GM12878 (cell line): ENCODE measurements at regions not wholly inside any gene's neighbourhood (a gene's known extent, or its start where the extent isn't known, plus 50 kb on each side); places are given as distances from the start of the nearest gene placed in this dataset.

Source experiments
- ATAC-seq: fragments of 200-7000 bp; cut with Tn5 transposase; 3 replicates; pipeline ENCODE4 v1.9.1; 2020; ENCODE audit warnings: mild to moderate bottlenecking, moderate library complexity
- BruUV-seq: library from RNA; stranded (reverse); fragments of 400-500 nt; replicated peaks from 2 replicates; lab custom pipeline; 2021; lab: Mats Ljungman, UMichigan
- CTCF ChIA-PET: fragments of 300-600 bp; sonication (Branson Sonifier 250); formaldehyde crosslinking; extraction: SDS; loops from one replicate; lab custom pipeline; 2021; ENCODE audit warnings: inconsistent platforms; lab: Yijun Ruan, JAX
- POLR2A ChIA-PET: fragments of 350-600 bp; formaldehyde crosslinking; extraction: SDS; loops from one replicate; lab custom pipeline; 2021; ENCODE audit warnings: inconsistent platforms; lab: Charles Lee
- RAD21 ChIA-PET: fragments of 300-600 bp; sonication (Branson Sonifier 250); formaldehyde crosslinking; loops from one replicate; lab custom pipeline; 2023; ENCODE audit warnings: antibody characterized with exemption; ENCODE audit not compliant: unreplicated experiment; lab: Charles Lee
- SMC1A ChIA-PET: fragments of 300-600 bp; sonication (Branson Sonifier 250); formaldehyde crosslinking; loops from one replicate; lab custom pipeline; 2023; ENCODE audit not compliant: unreplicated experiment, uncharacterized antibody; lab: Charles Lee
- DNase-seq: peaks from one replicate; pipeline ENCODE4 v3.0.0-alpha.2; 2011; ENCODE audit warnings: low read depth, low spot score
- FAIRE-seq: peaks from 3 replicates; lab custom pipeline; 2011; peaks lifted over from hg19 to GRCh38; lab: Jason Lieb, UNC
- H2AFZ ChIP-seq: 2 replicates; pipeline ENCODE4 v1.6.0; 2011; ENCODE audit warnings: low read depth, low read length, control low read depth; ENCODE audit not compliant: control insufficient read depth
- H3K27ac ChIP-seq: 2 replicates; pipeline ENCODE4 v1.5.1; 2011; ENCODE audit warnings: control low read depth; ENCODE audit not compliant: control insufficient read depth, insufficient read depth
- H3K27me3 ChIP-seq, 2 experiments: replicated peaks in 1 of 2; 2 replicates each; pipeline versions ENCODE4 v1.6.0 to v1.6.1; 2011; ENCODE audit warnings: low read length in 1 of 2; ENCODE audit not compliant: control insufficient read depth in 2 of 2, insufficient read depth in 2 of 2
- H3K36me3 ChIP-seq, 2 experiments: 2 replicates each; pipeline ENCODE4 v1.5.1; 2011; ENCODE audit warnings: low read length in 1 of 2; ENCODE audit not compliant: control insufficient read depth in 2 of 2, insufficient read depth in 2 of 2
- H3K4me1 ChIP-seq: 2 replicates; pipeline ENCODE4 v1.6.1; 2011; ENCODE audit warnings: mild to moderate bottlenecking, low read length, moderate library complexity, mixed read lengths; ENCODE audit not compliant: control insufficient read depth, insufficient read depth
- H3K4me2 ChIP-seq: 2 replicates; pipeline ENCODE4 v1.6.0; 2011; ENCODE audit warnings: control low read depth; ENCODE audit not compliant: control insufficient read depth, insufficient read depth
- H3K4me3 ChIP-seq: fragments of 200-600 bp; sonication (generic); 2 replicates; pipeline ENCODE4 v1.5.1; 2016
- H3K79me2 ChIP-seq: 2 replicates; pipeline ENCODE4 v1.6.0; 2011; ENCODE audit warnings: low read length; ENCODE audit not compliant: control insufficient read depth, insufficient read depth
- H3K9ac ChIP-seq: 2 replicates; pipeline ENCODE4 v1.8.0; 2011; ENCODE audit warnings: low read length, control low read depth, mixed read lengths; ENCODE audit not compliant: control insufficient read depth, insufficient read depth
- H3K9me3 ChIP-seq: replicated peaks from 3 replicates; pipeline ENCODE4 v1.5.1; 2011; ENCODE audit warnings: mild to moderate bottlenecking, low read length; ENCODE audit not compliant: control insufficient read depth, insufficient read depth
- H4K20me1 ChIP-seq: 2 replicates; pipeline ENCODE4 v1.6.0; 2011; ENCODE audit not compliant: control insufficient read depth, insufficient read depth
- CBFB ChIP-seq: IDR thresholded peaks from 2 replicates; pipeline ENCODE4 v1.6.1; 2016; ENCODE audit warnings: antibody characterized with exemption, low read depth
- CHD2 ChIP-seq: IDR thresholded peaks from 2 replicates; pipeline ENCODE4 v1.6.1; 2011; ENCODE audit warnings: low read depth, low read length, improper control_type of control experiment, borderline replicate concordance
- IRF4 ChIP-seq: IDR thresholded peaks from 2 replicates; pipeline ENCODE4 v1.6.1; 2011; ENCODE audit warnings: low read depth, low read length
- POU2F2 ChIP-seq: IDR thresholded peaks from 3 replicates; pipeline ENCODE4 v1.6.1; 2011; ENCODE audit warnings: low read depth, mild to moderate bottlenecking, low read length, borderline replicate concordance
- SRF ChIP-seq, 2 experiments: IDR thresholded peaks; 2 replicates each; pipeline ENCODE4 v1.6.1; 2011; ENCODE audit warnings: low read depth in 2 of 2, low read length in 2 of 2, mild to moderate bottlenecking in 1 of 2, moderate library complexity in 1 of 2
- WGBS: methylation state at CpG from one replicate; pipeline ENCODE4 v1.1.6; 2016; ENCODE audit warnings: low lambda C conversion rate; ENCODE audit not compliant: insufficient replicate concordance, insufficient coverage; ENCODE audit errors: missing lambda C conversion rate; 5-methylcytosine and 5-hydroxymethylcytosine counted together
- in situ Hi-C: fragments of 300-500 bp; cut with MboI; formaldehyde crosslinking; loops from 9 replicates; pipeline ENCODE4 v1.14.3; 2018; ENCODE audit warnings: mixed read lengths
- intact Hi-C: fragments of 100-400 bp; cut with micrococcal nuclease; formaldehyde crosslinking; loops from one replicate; pipeline ENCODE4 v1.14.2; 2022; ENCODE audit not compliant: unreplicated experiment
- TF ChIP-seq, protein P1 (sequence below), 3 experiments: IDR thresholded peaks in 2 of 3; conservative IDR thresholded peaks in 1 of 3; 2 replicates each; pipeline ENCODE4 v1.5.1; 2011; ENCODE audit warnings: low read depth in 3 of 3, low read length in 3 of 3, mild to moderate bottlenecking in 3 of 3, control low read depth in 2 of 3, moderate library complexity in 2 of 3, inconsistent platforms in 1 of 3, mixed read lengths in 1 of 3; ENCODE audit not compliant: control insufficient read depth in 2 of 3, insufficient read depth in 1 of 3; ENCODE audit errors: extremely low read depth in 1 of 3
- TF ChIP-seq, protein P2 (sequence below): IDR thresholded peaks from 2 replicates; pipeline ENCODE4 v1.6.1; 2011; ENCODE audit warnings: low read depth, mild to moderate bottlenecking, low read length, moderate library complexity, borderline replicate concordance; ENCODE audit errors: extremely low read depth

DNA sequence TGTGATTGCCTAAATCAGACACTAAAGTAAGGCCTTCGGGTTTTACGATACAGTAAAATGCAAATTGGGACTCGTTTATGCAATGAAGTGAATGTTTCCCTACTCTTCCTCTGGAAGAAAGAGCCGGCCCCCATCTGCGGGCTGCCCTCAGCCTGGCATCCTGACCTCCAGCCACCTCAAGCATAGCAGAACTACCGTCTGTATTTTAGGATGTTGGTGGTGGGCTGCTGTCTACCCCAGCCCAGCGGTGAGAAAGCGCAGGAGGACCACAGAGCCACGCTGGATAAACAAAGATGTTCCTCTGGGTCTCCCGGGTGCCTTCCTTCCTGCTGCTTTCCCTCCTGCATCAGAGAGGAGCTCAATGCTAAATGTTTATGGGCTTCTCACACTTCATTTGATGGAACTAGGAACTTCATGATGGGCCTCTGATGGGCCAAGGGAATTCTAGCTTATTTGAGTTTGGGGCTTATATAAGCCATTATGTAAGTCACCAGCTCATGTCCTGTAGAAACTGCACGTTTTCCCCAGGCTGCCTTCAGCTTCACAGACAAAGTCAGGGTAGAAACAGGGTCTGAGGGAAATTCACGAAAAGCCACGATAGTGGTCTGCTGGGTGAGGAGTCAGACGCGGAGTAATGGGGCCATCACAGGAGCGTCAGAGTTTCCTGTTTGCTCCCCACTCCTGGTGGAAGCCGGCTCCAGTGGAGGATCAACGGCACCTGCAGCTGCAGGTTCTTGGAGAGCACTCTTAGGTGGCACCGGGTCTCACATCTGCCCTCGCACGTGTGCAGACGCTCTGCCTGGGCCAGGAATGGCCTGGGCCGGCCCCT is 287.4 kb downstream of the BRD1 start (continued):
- TF ChIP-seq, protein P1, sequence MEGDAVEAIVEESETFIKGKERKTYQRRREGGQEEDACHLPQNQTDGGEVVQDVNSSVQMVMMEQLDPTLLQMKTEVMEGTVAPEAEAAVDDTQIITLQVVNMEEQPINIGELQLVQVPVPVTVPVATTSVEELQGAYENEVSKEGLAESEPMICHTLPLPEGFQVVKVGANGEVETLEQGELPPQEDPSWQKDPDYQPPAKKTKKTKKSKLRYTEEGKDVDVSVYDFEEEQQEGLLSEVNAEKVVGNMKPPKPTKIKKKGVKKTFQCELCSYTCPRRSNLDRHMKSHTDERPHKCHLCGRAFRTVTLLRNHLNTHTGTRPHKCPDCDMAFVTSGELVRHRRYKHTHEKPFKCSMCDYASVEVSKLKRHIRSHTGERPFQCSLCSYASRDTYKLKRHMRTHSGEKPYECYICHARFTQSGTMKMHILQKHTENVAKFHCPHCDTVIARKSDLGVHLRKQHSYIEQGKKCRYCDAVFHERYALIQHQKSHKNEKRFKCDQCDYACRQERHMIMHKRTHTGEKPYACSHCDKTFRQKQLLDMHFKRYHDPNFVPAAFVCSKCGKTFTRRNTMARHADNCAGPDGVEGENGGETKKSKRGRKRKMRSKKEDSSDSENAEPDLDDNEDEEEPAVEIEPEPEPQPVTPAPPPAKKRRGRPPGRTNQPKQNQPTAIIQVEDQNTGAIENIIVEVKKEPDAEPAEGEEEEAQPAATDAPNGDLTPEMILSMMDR (IDR thresholded peaks at IDR 0.05 in 2 of 3, conservative IDR thresholded peaks at IDR 0.05 in 1 of 3; ENCODE audit: control insufficient read depth in 2 of 3, extremely low read depth in 1 of 3, insufficient read depth in 1 of 3, low read depth in 3 of 3, low read length in 3 of 3) = no peak

DNA sequence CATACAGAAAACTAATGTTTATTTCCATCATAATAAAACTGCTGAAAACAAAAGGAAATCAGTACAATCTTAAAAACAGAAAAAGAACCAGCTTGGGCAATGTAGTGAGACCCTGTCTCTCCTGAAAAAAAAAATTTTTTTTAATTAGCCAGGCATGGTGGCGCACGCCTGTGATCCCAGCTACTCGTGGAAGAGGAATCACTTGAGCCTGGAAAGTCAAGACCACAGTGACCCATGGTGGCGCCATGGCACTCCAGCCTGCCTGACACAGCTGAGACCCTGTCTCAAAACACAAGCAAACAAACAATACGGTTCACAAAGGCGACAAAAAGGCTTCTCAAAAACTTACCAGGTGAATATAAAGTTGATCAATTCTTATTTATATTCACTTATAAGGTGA is 289.7 kb downstream of the BRD1 start:
- H4K20me1 ChIP-seq = no peaks in the 10 kb centered on the region
- TF ChIP-seq POU2F2 = no peak
- TF ChIP-seq, protein P1 (IDR thresholded peaks at IDR 0.05 in 2 of 3, conservative IDR thresholded peaks at IDR 0.05 in 1 of 3; ENCODE audit: control insufficient read depth in 2 of 3, extremely low read depth in 1 of 3, insufficient read depth in 1 of 3, low read depth in 3 of 3, low read length in 3 of 3) = no peak
- TF ChIP-seq CHD2 = no peak
- TF ChIP-seq, protein P2, sequence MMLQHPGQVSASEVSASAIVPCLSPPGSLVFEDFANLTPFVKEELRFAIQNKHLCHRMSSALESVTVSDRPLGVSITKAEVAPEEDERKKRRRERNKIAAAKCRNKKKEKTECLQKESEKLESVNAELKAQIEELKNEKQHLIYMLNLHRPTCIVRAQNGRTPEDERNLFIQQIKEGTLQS = no peak
- TF ChIP-seq IRF4 = no peak
- no peak for TF ChIP-seq CBFB
- no peak for TF ChIP-seq SRF (IDR thresholded peaks at IDR 0.05; ENCODE audit: low read depth in 2 of 2, low read length in 2 of 2)
- TF ChIP-seq, all 136 proteins: peak for 0
- Histone ChIP-seq H3K36me3 (no peaks in the 10 kb centered on the region; a peak in 3 of 4 replicates), H2AFZ (no peak overlapping the region), H3K4me3 (no peak overlapping the region), H3K4me1 (no peaks in the 10 kb centered on the region), H3K79me2 (no peaks in the 10 kb centered on the region), H3K4me2 (no peak overlapping the region), H3K9ac (no peak overlapping the region), H3K27ac (no peak overlapping the region), H3K9me3 (no peaks in the 10 kb centered on the region), H3K27me3 (no peaks in the 10 kb centered on the region)
- RAD21 ChIA-PET = no interaction called here
- SMC1A ChIA-PET = no interaction called here
- BruUV-seq = no TSS peak
- intact Hi-C loops = no loop called here
- FAIRE-seq = no peak
- no peak for ATAC-seq
- 47% methylated on average over 6 of the region's 6 CpGs for WGBS
- CTCF ChIA-PET = no interaction called here
- in situ Hi-C loops = no loop called here
- POLR2A ChIA-PET = no interaction called here
- no peak for DNase-seq
